ENCODE measurements at regions not wholly inside any gene's neighbourhood (a gene's known extent, or its start where the extent isn't known, plus 50 kb on each side); places are given as distances from the start of the nearest gene placed in this dataset.

GRCh38 chr22:45069925-45070324 is 60.1 kb upstream of the PHF21B start:
- TF ChIP-seq CTCF (IDR thresholded peaks at IDR 0.05) (no peak), POLR2A (IDR thresholded peaks at IDR 0.05) (no peak)
- Histone ChIP-seq H3K4me3 (no peak overlapping the region), H3K9me3 (no peaks in the 10 kb centered on the region), H3K4me1 (no peaks in the 10 kb centered on the region), H3K27me3 (no peaks in the 10 kb centered on the region), H3K36me3 (replicated peaks in 1 of 2; ENCODE audit: insufficient read depth in 1 of 2, low read depth in 2 of 2) (no peaks in the 10 kb centered on the region), H3K27ac (no peak overlapping the region)
- intact Hi-C loops (cut with DNase I), result no loop called here
- DNase-seq (no peak), ATAC-seq (no peak)
- WGBS, 2 donors, result 65 to 80% methylated on average over 5 of the region's 5 CpGs

GRCh38 chr22:45071618-45072017 is 61.8 kb upstream of the PHF21B start:
- 14 to 30% methylated on average over 3 to 9 of the region's 9 CpGs for WGBS, 2 donors
- no peak overlapping the region for H3K27ac ChIP-seq

GRCh38 chr22:45072322-45072903 is 62.6 kb upstream of the PHF21B start:
- Histone ChIP-seq H3K4me3 (no peak overlapping the region), H3K27ac (no peak overlapping the region), H3K36me3 (replicated peaks in 1 of 2; ENCODE audit: insufficient read depth in 1 of 2, low read depth in 2 of 2) (no peaks in the 10 kb centered on the region), H3K9me3 (no peaks in the 10 kb centered on the region), H3K4me1 (no peaks in the 10 kb centered on the region), H3K27me3 (no peaks in the 10 kb centered on the region)
- ATAC-seq, result no peak
- TF ChIP-seq POLR2A (IDR thresholded peaks at IDR 0.05), result no peak
- no peak for TF ChIP-seq CTCF (IDR thresholded peaks at IDR 0.05)
- no peak for DNase-seq
- intact Hi-C loops (cut with DNase I), result no loop called here
- 16 to 18% methylated on average over 15 to 17 of the region's 17 CpGs for WGBS, 2 donors

More at GRCh38 chr22:45071618-45072017, 61.8 kb upstream of the PHF21B start:
- Histone ChIP-seq H3K4me3 (no peak overlapping the region), H3K9me3 (no peaks in the 10 kb centered on the region), H3K36me3 (replicated peaks in 1 of 2; ENCODE audit: insufficient read depth in 1 of 2, low read depth in 2 of 2) (no peaks in the 10 kb centered on the region), H3K4me1 (no peaks in the 10 kb centered on the region), H3K27me3 (no peaks in the 10 kb centered on the region)
- no peak for DNase-seq
- intact Hi-C loops (cut with DNase I), result no loop called here
- ATAC-seq, result no peak
- TF ChIP-seq POLR2A (IDR thresholded peaks at IDR 0.05) (no peak), CTCF (IDR thresholded peaks at IDR 0.05) (no peak)

- no peaks in the 10 kb centered on the region for H3K36me3 ChIP-seq (replicated peaks in 1 of 2; ENCODE audit: insufficient read depth in 1 of 2, low read depth in 2 of 2)
- no peaks in the 10 kb centered on the region for H3K27me3 ChIP-seq
- intact Hi-C loops (cut with DNase I), result no loop called here
- ATAC-seq (no peak), DNase-seq (no peak)
- no peak overlapping the region for H3K4me3 ChIP-seq
- no peak overlapping the region for H3K27ac ChIP-seq
- H3K9me3 ChIP-seq, result no peaks in the 10 kb centered on the region
- H3K4me1 ChIP-seq, result no peaks in the 10 kb centered on the region
- no peak for TF ChIP-seq CTCF (IDR thresholded peaks at IDR 0.05)
- TF ChIP-seq POLR2A (IDR thresholded peaks at IDR 0.05), result no peak
- WGBS, 2 donors, result 56 to 69% methylated on average over 5 of the region's 5 CpGs
These were observed 63.3 kb upstream of the PHF21B start for GRCh38 chr22:45073064-45073463.

- no peaks in the 10 kb centered on the region for H3K4me1 ChIP-seq
- H3K27ac ChIP-seq, result no peak overlapping the region
- H3K4me3 ChIP-seq, result no peak overlapping the region
- DNase-seq, result no peak
- TF ChIP-seq CTCF (IDR thresholded peaks at IDR 0.05) (no peak), POLR2A (IDR thresholded peaks at IDR 0.05) (no peak)
- no peaks in the 10 kb centered on the region for H3K27me3 ChIP-seq
- WGBS, 2 donors, result 42 to 49% methylated on average over 9 to 14 of the region's 14 CpGs
- intact Hi-C loops (cut with DNase I), result no loop called here
- no peaks in the 10 kb centered on the region for H3K36me3 ChIP-seq (replicated peaks in 1 of 2; ENCODE audit: insufficient read depth in 1 of 2, low read depth in 2 of 2)
- H3K9me3 ChIP-seq, result no peaks in the 10 kb centered on the region
- ATAC-seq, result no peak
These were observed 67.5 kb upstream of the PHF21B start for GRCh38 chr22:45077286-45077685.
